HG03439 (cell line): ENCODE measurements at regions not wholly inside any gene's neighbourhood (a gene's known extent, or its start where the extent isn't known, plus 50 kb on each side); places are given as distances from the start of the nearest gene placed in this dataset.

Experiments used
- ATAC-seq: cut with Tn5 transposase; IDR thresholded peaks from one replicate; pipeline ENCODE4 v1.9.1; 2021; ENCODE audit warnings: mild to moderate bottlenecking, moderate library complexity; ENCODE audit not compliant: unreplicated experiment

DNA sequence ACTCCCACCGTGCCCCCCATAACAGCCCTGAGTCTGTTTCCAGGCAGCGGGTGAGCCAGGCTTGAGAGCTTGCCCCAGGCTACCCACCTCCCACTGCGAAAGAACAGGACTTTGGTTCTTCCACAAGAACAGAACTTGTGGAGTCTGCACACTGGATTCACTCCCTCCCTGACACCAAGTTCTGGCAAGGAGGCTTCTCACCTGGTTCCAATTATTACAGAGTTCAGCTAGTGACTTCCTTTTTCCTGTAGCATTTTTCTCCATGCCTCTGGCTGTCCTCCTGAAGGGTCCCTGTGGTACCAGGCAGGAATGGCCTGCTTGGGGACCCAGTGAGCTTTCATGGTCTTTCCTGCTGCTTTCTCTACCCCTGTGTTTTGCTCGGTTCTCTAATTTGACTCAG, 208.6 kb upstream of the SFRP2 start:
- ATAC-seq: no peak

DNA sequence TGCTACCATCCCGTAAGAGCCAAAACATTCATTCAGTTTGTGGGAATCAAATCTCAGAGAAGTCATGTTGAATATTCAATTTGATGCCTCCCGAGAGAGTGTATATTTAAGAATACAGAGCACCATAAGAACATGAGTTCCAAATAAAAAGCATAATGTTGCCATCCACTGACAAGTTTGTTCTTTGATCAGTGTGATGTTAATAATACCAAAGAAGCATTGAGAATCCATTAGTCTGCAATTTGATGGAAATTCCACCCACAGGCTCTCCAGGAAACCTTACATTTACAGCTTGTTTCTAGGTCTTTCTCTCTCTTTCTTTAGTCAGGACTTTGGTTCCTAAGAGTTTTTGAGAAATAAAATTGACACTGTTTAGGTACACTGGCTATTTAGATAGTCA, 200.6 kb upstream of the SFRP2 start:
- no peak for ATAC-seq

DNA sequence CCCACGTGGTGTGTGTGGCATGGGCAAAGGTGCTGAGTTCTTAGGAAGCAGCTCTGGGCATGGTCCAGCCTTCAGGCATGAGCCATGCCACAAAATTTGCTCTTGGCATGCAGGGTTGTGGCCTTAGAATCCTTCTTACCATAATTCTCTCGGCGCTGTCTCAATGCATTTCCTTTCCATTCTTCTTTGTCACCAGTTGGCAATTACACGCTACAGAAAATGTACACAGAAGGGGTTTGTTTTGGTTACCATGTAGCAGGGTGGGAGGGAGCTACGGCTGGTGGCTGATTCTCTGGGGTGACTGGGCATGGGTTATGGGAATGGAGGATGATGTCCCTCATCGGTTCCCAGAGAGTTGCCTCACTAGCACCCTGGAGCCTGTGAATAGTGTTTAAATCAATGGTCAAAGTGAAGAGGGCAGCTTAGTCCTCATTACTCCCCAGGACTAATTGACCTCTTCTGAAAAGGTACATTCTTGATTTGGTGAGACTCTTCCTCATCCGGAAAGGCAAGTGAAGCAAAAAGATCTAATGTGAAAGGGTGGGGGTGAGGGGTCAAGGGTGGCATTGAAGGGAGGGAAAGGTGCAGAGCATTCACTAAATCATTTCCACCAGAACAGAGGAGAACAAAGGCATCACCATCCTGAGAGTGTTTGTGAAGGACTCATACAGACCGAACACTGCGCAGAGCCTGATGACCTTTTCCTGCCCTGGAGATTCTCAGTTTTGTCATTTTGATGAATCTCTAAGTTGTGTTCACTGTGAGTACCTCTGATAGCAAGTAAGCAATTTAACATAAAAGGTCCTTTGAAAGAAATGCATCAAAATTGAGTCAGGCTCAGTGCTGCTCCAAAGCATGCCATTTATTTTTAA, 199.8 kb upstream of the SFRP2 start:
- ATAC-seq: no peak

DNA sequence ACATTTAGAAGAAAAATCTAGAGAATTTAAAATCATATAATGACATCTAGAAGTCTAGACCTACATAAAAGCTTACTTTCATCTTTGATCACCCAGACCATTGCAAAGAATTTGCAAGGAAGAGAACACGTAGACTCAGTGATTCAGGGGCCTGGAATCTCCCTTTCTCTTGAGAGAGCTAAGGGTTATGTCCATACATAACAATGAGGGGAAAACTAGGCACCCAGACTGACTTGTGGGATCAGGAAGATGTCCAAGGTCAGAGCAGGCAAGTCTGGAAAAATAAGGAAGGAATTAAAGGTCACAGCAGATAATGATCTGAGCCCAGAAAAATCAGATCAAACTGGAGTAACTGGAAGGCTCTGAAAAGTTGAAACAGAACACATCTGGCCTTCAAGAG, 198.4 kb upstream of the SFRP2 start:
- no peak for ATAC-seq

GRCh38 chr4:153976954-153977353, 188.1 kb upstream of the SFRP2 start:
- no peak for ATAC-seq

GRCh38 chr4:153974452-153974851, 185.6 kb upstream of the SFRP2 start:
- no peak for ATAC-seq

DNA sequence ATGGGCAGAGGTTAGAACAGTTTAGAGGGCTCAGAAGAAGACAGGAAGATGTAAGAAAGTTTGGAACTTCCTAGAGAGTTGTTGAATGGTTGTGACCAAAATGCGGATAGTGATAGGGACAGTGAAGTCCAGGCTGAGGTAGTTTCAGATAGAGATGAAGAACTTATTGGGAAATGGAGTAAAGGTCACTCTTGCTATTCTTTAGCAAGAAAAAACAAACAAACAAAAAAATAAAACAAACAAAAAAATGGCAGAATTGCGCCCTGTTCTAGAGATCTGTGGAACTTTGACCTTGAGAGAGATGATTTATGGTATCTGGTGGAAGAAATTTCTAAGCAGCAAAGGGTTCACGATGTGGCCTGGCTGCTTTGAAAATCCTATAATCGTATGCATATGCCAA, 185.1 kb upstream of the SFRP2 start:
- no peak for ATAC-seq

GRCh38 chr4:153971899-153972298, 183.0 kb upstream of the SFRP2 start:
- no peak for ATAC-seq

- no peak for ATAC-seq
These were observed 181.3 kb upstream of the SFRP2 start for GRCh38 chr4:153970169-153970568.

GRCh38 chr4:153969542-153969941, 180.7 kb upstream of the SFRP2 start:
- ATAC-seq: no peak

GRCh38 chr4:153966641-153967040, 177.8 kb upstream of the SFRP2 start:
- ATAC-seq: no peak

DNA sequence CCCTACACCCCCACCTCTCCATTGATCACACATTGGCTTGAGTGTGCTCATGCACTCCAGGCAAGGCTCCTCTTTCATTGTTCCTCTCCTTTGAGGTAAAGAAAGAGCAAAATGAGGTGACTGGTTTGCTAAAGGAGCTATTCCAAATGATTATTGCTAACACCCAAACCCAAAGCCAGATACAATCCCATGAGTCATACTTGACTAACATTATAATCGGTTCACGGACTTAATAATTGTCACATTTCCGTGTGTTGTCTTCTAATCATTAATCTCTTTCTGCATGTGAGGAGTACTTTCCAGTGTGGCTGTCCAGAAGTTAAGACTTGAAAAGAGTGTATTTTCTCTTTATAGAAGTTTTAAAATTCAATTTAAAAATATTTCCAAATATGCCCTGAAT, 174.3 kb upstream of the SFRP2 start:
- no peak for ATAC-seq

DNA sequence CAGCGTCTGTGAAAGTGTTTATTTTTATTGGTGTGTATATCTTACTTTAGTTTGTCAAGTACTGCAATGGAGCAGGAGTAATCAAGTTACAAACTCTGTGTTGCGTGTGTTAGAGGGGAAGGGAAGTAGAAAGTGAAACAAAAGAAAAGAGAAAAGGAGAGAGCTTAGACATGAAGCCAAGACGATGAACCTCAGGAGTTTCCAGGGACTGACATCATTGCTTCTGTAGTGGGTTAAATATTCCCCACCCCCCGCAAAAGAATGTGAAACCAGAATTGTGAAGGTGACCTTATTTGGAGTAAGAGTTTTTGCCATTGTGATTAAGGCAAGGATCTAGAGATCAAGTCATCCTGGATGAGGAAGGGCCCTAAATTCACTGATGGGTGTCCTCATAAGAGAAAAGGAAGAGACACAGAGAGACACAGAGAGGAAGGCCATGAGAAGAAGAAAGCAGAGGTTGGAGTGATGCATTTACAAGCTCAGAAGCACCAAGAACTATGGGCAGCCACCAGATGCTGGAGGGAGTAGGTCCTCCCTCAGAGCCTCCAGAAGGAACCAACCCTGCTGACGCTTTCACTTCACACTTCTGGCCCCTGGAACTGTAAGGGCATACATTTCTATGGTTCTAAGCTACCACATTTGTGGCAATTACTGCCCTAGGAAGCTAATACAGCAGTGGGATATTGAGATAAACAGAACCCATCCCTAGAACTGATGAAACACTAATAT, 173.6 kb upstream of the SFRP2 start:
- ATAC-seq: no peak

- ATAC-seq: no peak
These were observed 166.4 kb upstream of the SFRP2 start for GRCh38 chr4:153955327-153955726.

DNA sequence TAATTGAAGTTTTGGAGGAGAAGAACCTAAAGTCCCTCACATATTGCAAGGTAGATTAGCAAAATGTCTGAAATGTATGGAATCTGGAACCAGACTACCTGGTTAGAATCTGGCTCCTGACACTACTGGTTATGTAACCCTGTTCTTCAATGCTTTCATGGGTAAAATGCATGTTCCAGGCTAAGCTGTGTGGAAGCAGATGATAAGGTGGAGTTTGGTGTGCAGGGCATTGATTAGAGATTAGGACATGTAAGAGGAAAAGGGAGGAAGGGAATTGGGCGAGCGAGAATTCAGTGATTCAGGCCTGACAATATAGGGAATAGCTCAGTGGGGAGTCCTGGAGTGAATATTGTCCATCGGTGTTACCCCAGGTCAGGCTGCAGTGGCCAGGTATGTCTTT, 165.8 kb upstream of the SFRP2 start:
- no peak for ATAC-seq

DNA sequence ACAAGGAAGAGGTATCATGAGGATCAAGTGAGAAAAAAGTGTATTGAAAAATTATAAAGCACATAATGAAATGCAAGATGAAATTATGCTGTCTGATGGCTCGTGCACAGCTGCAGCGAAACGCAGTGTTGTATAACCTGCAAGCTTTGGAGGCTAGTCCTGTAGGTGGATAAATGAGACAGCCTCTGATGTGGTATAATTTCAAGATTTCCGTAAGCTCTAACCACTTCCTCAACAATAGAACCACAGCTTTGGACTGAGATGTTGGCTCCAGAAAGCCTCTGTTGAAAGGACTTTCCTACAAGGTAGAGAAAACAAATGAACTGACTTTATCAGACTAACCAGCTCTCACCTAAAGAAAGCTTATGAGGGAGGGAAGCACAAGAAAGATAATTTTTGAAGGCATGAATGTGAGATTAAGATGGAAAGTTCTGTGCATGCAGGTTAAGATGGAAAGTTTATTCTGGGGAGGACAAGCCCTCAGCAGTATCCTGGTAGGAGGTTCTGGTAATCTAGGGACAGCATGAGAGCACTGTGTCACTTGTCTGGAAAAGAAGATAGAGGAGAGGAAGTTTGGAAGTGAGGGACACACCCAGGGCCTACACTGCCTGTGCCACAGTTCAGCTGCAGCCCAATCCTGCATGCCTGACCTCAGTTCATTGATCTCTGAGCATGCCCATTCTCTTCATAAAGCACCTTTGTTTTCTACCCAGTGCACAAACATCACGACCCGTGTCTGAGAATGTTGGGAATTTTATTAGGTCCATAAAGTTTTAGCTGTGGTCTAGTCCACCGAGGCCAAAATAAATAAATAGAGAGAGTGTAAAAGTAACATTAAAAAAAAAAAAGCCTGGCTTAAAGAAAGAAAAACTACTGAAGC, 161.5 kb upstream of the SFRP2 start:
- ATAC-seq: no peak

GRCh38 chr4:153948041-153948440, 159.2 kb upstream of the SFRP2 start:
- ATAC-seq: no peak

DNA sequence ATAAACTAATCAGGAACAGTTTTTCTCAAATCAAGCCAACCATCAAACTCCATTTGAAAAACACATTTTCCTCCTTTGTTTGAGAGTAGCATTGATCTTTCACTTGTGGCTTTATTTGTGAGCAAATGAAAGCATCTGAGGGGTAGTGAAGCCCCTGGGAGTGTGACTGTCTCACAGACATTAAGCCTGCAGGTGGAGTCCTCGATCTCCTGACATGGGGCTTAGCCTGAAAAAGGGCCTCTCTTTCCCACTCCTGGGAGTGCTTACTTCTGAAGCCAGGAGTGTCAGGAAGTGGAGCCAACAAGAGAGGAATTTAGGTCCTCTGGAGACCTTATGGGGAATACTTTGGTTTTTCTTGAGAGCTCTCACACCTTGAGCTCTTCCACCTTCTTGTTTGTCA, 158.2 kb upstream of the SFRP2 start:
- ATAC-seq: no peak

DNA sequence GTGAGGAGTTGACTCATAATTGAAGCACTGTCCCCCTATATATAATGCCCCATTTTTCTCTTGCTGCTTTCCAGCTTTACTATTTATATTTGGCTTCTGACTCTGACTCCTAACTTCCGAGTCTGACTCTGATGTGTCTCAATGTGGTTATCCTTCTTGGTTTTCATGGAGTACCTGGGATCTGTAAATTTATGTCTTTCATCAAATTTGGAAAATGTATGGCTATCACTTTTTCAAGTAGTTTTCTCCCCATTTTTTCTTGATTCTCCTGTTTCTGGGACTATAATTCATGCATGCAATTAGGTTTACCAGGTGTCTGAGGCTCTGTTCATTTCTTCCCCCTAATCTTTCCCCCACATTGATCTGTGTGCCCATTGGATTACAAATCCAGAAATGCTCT, 156.8 kb upstream of the SFRP2 start:
- ATAC-seq: no peak

- no peak for ATAC-seq
These were observed 155.0 kb upstream of the SFRP2 start for GRCh38 chr4:153943738-153944415.

DNA sequence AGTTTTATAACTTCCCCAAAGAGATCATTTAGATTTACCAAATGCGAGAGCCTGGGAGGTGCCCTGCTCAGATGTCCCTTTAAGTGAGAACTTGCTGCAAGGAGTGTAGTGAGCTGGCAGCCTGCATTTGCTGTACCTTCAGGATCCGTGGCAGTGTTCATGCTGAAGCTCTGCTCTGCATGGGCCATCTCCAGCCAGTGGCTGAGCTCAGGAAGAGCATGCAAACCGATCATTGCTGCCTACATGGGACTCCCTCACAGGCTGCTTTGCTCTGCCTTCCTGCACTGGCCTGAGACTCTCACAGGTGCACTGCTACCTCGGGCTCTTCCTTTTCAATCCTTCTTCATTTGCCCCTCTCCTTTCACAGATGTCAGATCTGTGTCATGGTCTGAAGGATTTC, 152.0 kb upstream of the SFRP2 start:
- ATAC-seq: no peak
